SHP77 treated with DMSO at 0.1 percent for 48 hours (cell line): ENCODE measurements at regions not wholly inside any gene's neighbourhood (a gene's known extent, or its start where the extent isn't known, plus 50 kb on each side); places are given as distances from the start of the nearest gene placed in this dataset.

ENCODE experiments used
- DNase-seq: peaks from one replicate; lab custom pipeline; 2025; lab: John Stamatoyannopoulos, UW

DNA sequence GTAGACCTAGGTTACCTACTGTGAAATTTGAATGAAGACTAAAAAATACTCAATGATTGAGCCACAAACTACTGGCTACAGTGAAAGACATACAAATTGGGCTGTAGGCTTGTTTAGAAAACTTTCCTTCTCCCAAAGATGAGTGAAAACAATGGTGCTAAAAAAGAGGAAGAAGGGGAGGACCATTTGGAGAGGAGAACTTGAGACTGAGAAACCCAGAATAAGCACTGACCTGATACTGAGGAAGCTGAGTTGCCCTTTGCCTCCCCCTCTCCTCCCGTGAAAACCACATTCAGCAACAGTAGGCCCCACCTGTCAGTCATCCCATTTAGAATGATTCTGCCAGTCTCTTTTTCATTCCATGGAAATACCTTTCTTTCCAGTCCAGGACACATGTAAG lies 484.0 kb upstream of the TGFBR2 start:
- no peak for DNase-seq

DNA sequence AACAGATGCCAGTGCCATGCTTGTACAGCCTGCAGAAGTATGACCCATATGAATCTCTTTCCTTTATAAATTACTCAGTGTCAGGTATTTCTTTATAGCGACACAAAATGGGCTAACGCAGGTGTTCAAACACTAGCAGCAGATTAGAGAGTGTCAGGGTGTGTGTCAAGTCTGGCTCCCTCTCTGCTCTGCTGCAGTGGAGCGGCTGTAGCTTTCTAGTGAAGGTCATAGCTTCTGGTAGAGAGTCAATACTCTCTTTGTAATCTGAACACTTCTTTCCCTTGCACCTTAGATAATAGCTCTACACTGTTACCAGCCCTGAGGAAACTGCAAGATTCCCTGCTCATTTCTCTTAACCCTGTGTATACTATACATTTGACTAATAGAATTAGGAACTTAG lies 483.2 kb upstream of the TGFBR2 start:
- DNase-seq, result no peak

DNA sequence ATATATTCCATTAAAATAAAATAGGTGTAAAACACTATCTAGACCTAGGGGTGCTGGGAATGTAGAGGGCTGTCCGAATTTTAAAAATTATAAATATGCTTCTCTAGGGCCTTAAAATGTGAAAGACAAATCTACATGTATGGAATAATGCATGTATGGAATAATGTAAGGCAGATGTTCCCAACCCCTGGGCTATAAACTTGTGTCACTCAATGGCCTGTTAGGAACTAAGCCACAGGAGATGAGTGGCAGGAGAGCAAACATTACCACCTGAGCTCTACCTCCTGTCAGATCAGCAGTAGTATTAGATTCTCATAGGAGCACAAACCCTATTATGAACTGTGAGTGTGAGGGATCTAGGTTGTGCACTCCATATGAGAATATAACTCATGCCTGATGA lies 482.6 kb upstream of the TGFBR2 start:
- no peak for DNase-seq

DNA sequence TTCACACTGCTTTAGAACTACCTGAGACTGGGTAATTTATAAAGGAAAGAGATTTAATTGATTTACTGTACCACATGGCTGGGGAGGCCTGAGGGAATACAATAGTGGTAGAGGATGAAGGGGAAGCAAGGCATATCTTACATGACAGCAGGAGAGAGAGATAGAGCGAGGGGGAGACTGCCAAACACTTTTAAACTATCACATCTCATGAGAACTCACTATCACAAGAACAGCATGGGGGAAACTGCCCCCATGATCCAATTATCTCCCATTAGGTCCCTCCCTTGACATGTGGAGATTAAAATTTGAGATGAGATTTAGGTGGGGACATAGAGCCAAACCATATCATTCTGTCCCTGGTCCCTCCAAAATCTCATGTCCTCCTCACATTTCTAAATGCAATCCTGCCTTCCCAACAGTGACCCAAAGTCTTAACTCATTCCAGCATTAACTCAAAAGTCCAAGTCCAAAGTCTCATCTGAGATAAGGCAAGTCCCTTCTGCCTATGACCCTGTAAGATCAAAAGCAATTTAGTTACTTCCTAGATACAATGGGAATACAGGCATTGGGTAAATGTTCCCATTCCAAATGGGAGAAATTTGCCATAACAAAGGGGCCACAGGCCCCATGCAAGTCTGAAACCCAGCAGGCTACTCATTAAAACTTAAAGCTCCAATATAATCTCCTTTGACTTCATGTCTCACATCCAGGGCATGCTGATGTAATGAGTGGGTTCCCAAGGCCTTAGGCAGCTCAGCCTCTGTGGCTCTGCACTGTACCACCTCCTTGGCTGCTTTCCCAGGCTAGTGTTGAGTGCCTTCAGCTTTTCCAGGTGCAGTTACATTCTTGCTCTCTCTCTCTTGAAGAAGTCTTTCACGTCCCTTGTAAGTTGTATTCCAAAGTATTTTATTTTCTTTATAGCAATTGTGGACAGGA lies 481.7 kb upstream of the TGFBR2 start:
- DNase-seq, result peak; percentile 21

DNA sequence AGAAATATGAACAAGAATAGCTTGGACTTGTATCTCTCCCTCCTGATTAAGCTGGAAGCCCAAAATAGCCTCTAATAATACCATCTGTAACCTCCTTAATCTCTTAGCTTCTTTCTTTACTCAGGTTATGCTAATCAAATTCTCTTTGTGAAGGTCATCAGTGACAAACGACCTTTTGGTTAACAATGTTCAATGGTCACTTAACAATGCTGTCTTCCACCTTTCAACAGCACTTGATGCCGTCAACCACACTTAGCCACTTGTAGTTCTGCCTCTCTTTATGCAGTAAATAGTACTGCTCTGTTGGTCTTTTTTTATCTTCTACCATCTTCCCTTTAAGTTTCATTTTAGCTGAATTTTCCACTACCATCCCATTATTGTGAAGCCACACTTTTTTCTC lies 476.6 kb upstream of the TGFBR2 start:
- DNase-seq, result no peak

DNA sequence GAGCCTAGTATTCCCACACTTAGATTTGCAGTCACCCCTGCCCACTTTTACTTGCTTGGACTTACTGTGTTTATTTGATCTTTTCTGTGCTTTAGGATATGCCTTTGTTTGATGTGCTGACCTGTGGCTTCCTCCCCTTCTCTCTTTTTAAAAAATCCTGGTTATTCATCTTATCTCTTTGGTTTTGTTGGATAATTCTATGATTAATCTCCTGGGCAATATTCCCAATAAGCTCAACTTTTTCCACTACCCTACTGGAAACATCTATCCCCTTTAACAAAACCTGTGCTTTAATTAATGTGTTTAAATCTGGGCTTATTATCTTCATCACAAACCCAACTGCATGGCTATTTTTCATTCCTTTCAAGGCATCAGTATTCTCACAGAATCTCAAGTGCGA lies 476.0 kb upstream of the TGFBR2 start:
- DNase-seq, result no peak

DNA sequence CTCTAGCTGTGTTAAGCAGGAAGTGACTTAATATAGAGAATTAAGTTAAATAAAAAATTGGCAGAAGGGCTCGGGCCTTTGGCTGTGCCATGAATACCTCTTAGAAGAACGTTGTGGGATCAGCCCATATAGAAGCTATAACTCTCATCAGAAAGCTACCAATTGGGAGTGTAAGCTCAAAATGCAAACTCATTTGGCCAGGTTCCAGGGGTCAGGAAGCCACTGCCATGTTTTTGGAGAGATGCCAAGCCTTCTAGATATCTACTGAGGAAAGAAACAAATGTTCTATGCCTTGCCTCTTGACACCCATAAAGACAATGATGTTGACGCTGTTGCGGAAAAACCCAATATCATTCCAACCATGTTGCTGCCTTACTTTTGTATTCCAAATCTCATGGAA lies 475.2 kb upstream of the TGFBR2 start:
- no peak for DNase-seq

DNA sequence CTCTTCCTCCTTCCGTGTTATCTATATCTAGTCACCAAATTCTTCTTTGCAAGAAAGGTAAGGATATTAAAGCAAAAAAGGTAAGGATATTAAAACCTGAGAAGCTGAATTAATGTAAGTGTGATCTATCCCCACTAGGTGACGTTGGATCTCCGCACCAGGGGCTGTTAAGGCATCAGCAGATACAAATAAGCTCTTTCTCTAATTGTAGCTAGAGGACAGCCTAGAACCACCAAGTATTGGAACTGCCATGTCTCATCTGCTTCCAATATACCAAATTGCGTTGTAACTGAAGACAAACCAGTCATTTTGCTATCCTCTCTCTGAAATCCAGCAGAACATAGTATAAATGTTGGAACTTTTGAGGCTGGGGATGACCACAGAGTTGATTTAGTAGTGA lies 471.2 kb upstream of the TGFBR2 start:
- no peak for DNase-seq

DNA sequence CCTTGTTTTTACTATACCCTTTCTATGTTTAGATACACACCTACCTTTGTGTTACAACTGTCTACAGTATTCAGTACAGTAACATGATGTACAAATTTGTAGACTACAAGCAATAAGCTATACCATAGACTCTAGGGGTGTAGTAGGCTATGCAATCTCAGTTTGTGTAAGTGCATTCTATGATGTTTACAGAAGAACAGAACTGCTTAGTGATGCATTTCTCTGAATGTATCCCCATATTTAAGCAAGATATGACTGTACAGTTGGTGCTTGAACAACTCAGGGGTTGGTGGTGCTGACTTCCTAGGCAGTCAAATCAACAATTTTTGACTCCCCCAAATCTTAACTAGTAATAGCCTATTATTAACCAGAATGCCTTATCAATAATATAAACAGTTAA lies 467.1 kb upstream of the TGFBR2 start:
- no peak for DNase-seq

DNA sequence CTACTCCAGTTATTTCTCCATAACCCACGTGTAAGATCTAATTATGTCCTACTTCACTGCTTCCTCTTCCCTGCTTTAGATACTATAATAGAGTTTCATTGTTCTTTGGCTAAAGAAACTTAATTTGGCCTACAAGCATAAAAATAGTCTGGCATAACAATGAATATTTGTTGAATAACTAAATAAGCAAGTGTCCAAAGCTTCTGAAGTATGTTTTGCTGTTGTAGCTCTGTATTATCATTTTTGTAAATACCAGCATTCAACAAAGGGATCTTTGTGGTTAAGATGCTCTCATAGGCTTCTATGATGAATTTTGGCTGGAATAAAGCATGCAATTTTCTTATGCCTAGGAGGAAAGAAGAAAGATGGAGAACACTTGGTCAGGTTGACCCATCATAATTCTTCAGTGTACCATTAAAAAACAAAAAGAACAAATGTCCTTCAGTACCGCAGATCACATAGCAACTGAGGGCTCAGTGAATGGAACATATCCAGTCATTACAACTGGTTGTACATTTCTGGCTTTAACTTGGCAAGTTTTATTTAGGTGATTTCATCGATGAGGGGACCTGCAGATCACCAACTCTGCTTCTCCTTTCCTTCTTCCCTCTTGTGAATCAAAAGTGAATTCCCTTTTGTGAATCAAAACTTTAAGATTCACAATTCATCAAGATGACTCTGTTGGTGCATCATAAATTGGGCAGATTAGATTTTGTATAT lies 465.9 kb upstream of the TGFBR2 start:
- DNase-seq, result no peak

DNA sequence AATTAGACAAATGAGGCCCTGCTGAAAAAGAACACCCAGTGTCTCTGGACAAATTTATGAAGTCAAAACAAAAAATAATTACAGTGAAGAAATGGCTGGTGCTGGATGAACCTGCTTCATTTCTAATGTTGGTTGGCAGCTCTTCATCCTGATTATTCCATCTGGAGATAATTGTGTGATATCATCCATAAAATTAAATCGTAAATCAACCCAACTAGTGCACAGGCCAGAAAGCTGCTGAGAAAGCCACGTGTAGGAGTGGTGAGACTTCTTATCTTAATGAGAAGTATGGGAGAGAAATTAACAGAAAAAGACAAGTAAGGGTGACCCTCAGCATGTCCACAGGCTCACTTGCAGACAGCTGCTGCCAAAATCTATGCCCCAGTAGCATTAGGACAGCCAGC lies 465.2 kb upstream of the TGFBR2 start:
- DNase-seq, result no peak

DNA sequence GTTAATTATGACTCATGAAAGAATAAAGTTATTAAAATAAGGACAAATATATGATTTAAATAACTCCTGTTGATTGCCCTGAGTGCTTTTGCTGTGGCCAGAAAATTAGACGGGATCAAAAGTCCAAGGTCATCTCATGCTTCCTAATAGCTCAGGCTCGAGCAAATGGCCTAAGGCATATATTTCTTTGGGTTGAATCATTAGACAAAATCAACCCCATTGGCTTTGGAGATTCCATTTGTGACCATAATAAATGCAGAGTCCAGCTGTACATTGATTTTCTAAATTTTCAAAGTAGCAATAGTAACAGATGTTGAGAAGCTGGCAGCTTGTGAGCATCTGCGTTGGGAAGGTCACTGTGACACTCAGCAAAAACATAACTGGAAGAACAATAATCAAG lies 464.5 kb upstream of the TGFBR2 start:
- DNase-seq, result no peak

DNA sequence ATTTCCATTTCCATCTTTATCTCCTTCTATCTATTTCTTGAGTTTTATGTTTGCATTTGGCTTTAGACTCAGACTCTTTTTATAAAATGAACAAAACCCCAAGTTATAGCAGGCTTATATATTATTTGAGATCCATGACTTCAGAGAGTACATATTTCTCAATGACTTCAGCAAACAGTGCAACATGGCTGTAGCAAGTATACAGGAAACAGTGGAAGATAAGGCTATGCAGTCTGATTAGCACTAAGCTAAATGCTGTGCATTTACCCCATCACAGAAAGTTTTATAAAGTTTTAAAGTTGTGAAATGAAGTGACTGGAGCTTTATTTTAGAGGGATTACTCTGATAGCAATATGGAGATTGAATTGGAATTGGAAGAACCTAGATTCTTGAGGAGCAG lies 463.5 kb upstream of the TGFBR2 start:
- no peak for DNase-seq

DNA sequence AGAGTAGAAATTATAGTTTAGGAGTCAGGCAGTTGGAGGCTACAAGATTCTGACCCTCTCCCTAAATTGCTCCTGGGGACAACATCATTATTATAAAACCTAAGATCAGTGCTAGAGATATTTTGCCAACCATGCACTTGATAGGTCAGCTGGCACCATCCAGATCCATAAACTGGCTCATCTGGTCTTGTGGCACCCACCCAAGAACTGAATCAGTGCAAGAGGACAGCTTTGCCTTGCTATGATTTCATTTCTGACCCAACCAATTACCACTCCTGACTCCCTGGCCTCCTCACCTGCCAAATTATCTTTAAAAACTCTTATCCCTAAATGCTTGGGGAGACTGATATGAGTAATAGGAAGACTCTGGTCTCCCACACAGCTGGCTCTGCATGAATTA lies 461.1 kb upstream of the TGFBR2 start:
- no peak for DNase-seq

DNA sequence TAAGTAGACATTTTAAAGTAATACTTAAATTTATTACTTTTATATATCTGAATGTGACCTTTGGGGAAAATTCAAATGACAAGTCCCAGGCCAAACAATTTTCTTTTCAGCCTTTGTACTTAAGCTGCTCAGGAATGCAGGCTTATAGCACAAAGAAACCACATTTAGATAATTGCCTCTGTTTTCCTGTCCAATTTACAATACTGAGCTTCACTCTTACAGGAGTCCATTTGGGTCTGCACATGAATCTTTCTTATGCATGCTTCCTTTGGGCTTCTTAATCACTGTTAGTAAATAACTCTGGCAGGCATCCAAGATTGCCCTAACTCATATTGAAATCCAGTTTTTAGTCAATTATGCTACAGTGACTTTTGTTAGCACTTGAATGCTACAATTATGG lies 459.4 kb upstream of the TGFBR2 start:
- DNase-seq, result no peak

DNA sequence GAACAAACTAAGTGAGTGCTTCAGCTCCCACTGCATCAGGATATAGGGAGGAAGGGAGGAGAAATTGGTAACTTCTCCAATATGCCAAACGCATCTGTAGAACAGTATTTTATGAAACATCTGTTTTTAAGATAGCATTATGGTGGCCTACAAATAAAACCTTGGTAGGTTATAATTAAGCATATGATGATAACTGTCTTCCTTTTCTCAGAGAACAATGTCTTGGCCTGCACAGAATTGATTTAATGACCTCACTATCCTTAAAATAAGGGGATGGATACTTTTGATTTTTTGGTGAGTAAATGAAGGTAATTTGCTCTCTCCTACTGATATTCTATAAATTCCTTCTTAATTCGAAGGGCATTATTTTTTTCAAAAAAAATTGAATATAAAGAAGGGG lies 451.5 kb upstream of the TGFBR2 start:
- DNase-seq, result no peak

DNA sequence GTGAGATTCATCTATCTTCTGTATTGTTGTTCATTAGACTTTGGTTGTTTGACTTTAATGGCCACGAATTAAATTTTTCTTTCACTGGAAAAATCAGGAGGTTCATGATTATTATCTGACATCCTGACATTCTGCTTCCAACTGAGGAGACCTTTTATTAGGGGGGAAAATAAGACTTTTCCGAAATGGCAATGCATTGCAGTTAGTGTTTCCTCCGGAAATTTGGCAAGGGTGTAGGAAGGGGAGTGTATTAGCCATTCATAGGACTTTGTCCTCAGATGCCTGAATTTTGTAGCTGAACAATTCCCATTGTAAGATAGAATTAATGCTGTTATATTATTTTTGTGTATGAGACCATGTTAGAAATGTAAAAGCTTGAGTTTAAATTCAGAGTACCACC lies 450.6 kb upstream of the TGFBR2 start:
- DNase-seq, result no peak

DNA sequence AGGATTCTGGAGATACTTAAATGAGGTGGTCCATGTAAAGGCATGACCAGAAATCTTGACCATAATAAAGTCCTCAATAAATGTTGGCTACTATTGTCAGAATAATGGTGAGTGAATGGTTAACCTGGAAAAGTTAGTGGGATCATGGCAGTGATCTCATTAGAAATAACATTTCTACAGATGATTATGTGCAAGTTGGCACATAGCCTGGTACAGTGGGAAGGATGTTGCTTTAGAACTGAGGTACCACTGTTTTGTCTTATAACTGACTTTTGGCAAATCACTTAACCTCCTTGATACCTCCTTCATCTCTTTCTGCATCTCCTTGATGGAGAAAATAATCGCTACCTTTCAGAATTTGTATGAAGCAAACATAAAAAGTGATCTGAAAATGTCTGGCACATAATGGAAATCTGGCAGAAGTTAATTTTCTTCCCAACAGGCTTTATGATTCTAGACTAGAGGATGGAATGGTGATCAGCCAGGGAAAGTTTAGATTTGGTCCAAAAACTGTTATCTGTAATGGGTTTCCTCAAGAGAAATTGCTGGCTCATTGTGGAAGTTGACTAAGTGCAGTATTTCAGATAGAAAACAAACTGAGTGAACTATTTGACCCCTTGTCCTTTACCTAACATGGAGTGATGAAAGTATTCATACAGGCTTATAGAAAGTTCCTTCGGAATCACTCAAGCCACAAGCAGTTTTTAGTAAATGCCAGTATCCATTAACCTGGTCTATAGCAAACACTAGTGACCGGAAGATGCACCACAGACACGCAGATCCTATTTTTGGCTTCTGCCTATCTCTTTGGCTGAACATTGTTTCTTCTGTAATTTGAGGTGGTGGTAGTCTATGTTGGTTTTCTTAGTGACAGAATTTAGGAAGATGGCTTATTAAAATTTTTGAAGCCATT lies 449.6 kb upstream of the TGFBR2 start:
- no peak for DNase-seq

DNA sequence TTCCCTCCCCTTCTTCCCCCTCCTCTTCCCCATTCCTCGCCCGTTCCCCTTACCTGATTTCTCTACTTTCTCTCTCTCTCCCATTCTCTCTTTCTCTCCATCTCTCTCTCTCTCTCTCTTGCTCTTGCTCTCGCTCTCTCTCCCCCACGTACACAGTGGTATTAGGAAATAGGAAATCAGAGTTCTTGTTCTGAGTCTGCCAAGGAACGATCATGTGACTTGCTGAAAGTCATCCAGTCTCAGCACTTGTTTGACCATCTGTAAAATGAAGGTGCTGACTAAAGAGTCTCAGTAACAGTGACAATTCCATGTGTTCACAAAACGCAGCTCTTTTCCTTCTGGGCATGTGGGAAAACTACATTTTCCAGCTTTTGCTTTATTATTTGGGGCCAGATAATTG lies 445.0 kb upstream of the TGFBR2 start:
- no peak for DNase-seq

DNA sequence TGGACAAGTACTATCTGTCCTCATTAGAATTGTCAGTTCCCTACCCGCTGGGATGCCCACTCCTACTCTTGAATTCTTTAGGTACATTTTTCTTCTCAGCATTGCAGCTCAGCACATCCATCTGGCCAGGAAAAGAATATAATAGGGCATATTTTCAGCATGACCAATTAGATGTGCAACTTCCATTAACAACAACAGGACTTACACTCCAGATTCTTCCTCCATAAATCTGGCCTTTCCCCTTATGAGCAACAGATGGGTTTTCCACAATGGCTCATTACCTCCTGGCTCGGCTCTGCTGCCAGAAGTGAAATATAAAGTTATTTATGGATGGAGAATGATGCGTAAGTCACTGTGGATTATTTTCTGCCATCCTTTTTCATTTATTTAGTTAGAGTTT lies 443.8 kb upstream of the TGFBR2 start:
- no peak for DNase-seq

DNA sequence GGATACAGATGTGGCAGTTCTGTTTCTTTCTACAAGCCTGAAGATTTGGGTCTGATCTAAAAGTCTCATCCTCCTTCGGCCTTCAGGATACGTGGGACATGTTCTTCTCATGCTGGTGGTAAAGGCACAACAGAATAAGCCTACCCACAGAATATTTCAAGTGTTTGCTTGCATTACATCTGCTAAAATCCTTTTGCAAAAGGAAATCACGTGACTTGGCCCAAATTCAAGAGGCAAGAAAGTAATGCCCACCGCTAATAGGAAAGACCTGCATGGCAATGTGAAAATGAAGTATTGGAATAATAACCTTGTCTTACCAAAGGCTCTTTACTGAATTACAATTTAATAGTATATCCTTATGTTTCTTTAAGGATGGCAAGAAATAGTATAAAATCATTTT lies 439.9 kb upstream of the TGFBR2 start:
- no peak for DNase-seq

DNA sequence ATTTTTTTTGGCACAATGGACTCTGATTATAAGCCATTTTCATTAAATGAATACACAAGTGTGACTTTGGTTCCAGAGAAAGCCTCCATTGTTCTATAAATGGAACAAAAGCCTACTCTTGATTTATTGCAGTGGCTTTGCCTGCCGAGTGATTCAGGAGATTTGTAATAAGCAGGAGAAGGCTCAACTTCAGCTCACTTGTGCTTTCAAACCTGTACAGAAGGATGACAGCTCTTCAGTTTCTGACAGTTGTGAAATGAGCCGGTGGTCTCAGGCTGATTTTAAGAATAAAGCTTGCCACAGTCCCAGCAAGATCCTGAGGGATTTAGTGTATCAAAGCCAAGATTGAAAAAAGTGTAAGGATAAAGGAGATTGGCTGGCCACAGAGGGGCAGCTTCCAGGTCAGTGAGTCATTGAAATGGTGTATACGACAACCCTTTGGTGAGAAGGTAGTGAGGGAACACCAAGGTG lies 438.8 kb upstream of the TGFBR2 start:
- no peak for DNase-seq
